IPS-NIHi7 (cell line): ENCODE measurements at regions not wholly inside any gene's neighbourhood (a gene's known extent, or its start where the extent isn't known, plus 50 kb on each side); places are given as distances from the start of the nearest gene placed in this dataset.

Experiments
- DNase-seq: peaks from one replicate; pipeline ENCODE4 v3.0.0; 2012; ENCODE audit warnings: mixed read lengths; ENCODE audit errors: extremely low spot score

DNA sequence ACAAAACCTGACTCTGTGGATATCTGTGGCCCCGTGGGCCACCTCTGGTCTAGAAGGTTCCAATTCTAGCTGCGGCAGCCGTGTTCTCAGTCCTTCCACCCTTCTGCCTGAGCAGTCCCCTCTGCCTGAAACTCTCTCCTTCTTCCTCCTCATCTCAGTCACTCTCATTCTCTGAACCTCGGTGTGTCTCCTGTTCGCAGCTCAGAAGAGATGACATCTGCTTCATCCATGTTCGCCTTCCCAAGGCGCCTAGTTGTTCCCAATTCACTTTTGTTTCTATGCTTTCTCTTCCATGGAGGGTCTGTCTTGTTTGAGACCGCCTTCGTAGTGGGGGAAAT is 95.5 kb downstream of the CEBPB start:
- no peak for DNase-seq

DNA sequence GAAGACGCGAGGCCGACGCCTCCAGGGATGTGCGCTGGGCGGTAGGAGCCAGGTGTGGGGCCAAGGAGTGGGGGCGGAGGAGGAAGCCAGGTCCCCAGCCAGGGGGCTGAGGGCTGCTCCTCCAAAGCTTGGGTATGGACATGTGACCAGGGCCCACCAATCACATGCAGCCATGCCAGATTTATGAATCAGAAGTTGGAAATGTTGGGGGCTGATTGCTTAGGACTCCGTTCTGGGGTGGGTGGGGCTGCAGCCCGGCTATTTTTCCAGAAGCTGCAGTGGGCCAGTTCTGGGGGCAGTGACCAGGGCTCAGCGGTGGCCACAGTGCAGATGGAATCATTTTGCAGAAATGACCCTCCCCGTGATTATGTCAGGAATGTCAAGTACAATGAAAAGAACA is 96.0 kb downstream of the CEBPB start:
- DNase-seq = peak; percentile 69

DNA sequence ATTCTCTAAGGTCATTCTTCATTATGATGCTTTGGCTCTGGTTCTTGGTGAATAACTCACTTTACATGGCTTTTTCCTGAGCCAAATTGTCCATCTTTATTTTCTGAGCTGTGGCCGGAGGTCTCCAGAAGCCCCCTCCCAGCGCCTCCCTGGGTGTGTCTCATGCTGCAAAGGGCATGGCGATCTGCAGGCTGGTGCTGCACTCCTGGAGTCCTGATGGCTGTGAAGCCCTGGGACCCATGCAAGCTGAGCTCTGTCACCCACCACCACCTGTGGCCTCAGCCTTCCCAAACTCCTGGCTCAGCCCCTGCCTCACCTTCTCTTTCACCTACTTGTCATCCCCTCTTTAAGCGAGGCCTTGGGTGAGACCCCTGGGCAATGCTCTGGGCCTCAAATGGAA is 96.9 kb downstream of the CEBPB start:
- DNase-seq = no peak

DNA sequence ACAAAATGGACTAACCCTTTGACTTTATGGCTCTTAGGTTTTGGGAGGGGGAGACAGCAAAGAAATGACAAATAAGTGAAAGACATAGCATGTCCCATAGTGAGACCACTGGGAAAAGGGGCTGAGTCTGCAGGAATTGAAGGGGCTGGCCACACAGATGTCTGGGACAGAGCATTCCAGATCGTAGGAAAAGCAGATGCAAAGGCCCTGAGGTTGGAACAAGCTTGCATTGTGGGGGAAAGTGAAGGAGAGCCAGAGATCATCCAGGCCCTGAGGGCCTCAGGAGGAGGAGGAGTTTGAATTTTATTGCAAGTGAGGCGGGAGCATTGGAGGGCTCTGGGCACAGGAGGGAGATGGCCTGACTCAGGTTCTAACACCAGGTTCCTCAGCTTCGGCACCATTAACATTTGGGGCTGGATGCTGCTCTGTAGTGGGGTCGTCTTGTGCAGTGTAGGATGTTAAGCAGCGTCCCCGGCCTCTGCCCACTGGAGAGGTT is 97.5 kb downstream of the CEBPB start:
- DNase-seq = no peak

DNA sequence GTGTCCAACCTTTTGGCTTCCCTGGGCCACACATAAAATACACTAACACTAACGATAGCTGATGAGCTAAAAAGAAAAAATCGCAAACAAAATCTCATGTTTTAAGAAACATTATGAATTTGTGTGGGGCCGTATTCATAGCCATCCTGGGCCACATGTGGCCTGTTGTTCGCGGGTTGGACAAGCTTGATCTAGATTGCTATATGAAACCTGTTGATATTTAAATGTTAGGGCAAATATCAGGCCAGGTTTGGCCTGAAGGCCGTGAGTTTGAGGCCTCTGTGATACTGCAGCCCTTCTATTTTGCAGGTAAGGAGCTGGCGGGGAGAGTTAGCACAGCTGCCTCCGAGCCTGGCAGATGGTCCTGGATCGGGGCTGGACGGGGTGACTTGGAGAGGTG is 99.0 kb downstream of the CEBPB start:
- DNase-seq = no peak

DNA sequence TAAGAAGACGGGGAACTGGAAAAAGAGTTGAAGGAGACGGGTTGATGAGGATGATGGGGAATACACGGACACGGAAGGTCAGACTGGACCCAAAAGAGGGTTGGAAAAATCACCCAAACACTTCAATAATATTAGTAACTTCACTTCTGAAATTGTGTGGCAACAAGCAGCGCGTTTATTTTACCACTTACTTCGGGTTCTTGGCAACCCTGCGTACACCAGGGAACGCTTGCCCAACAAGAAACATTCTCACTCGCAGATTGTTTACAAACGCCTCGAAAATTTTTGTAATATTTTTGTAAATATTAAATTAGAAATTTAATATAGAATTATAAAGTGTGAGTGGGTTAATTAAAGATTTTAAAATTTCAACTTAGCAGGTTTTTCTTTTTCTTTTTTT is 99.5 kb downstream of the CEBPB start:
- no peak for DNase-seq

DNA sequence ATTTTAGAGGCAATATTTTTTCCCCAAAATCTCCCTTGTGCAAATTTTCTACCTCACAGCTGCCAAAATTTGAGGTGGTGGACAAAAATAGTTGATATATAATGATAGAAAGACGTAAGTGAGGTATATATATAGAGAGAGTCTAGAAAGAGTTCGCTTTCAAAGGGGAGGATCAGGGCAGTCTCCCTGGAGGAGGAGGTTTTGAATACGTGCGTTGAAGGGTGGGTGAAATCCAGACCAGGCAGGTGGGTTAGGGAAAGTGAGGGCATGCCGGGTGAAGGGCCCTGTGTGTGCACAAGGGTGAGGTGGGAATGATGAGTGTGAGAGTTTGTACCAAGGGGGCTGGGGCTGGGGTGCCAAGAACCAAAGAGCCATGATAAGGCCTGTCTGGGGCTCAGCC is 100.2 kb downstream of the CEBPB start:
- no peak for DNase-seq

DNA sequence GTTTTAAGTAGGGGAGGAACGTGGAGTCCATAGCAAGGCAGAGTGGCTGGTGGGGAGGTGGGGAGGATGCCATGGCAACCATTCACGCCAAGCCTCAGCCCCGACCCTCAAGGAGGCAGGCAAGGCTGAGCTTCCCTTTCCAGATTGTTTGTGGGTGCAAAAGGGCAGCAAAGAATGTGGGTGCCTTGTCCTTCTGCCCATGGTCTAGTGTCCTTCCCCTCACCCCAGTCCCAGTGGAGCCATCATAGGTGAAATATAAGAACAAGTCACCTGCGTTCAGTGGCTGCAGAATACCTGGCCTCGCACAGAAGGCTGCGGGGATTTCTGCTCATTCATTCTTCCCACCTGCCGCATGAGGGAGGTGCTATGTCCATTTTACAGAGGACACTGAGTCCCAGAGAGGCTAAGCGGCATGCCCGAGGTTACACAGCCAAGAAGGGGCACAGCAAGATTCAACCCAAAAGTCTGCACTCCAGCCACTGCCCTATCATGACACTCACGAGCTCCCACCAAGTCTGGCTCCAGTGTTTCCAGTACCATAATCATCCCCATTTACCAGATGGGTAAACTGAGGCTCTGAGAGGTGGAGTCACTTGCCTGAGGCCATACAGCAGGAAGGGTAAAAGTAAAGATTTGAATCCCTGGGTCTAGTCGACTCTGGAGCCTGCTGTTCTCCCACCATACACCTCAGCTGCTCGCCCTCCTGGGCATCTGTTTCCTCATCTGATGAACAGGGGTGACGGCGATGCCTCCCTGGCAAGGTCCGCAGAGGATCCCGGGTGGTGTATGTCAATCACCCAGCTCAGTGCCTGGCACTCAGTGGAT is 100.8 kb downstream of the CEBPB start:
- DNase-seq = no peak

DNA sequence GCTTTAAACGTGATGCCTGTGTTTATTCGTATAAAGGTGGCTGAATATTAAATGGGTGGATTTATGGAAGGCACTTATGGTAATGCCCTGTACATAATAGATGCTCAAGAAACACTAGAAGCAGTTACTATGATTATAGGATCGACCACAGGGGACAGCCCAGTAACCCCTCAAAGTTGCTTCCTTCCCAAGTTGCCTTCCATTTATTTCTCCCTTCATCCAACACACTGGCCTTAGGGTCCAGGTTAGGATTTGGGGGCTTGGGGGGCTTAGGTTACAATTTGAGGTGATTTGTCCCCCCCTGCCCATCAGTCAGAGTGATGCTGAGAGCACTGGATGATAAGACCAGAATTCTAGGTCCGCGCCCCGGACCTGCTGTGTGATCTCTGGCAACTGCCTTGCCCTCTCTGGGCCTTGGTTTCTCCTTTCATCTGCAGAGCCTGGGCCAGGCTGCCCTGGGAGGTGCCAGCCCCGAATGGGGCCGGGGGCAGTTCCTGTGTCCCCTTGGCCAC is 101.5 kb downstream of the CEBPB start:
- DNase-seq = no peak

DNA sequence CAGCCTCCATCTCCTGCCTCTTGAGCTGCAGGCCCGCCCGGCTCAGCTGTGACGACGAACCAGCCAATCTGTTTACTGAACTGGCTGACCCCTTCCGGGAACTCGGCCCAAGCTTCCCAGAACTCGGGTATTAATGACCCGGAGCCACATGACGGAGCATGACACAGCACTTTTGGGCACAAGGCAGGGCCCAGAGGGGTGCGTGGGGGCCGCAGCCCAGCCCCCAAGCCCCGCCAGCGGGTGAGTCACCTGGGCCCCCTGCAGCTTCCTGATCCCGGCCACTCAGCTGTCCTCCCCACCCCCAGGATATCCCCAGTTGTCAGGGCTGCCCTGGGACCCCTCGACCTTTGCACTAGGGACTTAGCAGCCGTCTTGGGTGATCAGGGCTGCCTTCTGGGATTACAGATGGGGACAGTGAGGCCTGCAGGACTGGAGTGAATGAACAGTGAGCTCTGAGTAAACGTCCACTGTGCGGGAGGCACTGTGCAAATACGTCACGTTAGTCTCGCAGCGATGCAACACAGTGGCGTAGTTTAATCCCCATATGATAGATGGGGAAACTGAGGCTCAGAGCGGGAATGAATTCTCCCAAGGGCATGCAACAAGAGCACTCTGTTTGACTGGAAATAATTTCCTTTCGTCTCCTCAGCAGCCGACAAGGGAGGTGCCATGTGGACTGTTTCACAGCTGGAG is 102.1 kb downstream of the CEBPB start:
- peak; percentile 72 for DNase-seq

DNA sequence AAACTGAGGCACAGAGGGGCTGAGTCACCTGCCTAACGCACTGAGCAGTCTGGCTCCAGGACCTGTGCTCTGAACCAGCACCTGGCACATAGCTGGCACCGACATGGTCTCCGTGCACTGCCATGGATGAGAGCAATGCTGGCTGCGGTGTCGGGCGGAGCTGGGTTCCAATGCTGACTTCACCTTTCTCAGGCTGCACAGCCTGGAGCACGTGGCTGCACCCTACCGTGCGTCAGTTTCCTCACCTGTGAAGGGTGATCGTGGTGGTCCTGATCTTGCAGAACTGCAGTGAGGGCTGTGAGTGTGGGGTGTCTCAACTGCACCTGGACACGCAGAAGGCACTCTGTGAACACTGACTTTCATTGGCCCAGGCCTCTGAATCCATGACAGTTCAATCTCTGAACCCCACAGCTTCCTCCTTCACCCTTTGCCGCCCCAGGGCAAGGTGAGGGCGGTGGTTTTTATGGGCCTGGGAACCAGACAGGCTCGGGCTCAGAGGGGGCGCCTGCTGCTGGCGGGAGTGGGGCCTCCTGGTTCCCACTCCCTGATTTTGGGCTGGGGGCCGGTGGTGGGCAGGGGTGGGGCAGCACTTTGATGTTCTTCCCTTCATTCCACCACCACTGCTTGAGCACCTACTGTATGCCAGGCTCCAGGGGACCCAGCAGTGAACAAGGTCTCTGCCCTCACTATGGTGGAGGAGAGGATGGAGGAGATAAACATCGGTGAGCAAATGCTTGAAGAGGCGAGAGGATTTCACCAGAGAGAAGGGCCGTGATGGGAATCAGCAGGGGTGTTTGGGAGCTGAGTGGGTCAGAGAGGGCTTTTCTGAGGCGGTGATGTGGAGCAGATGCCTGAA is 102.9 kb downstream of the CEBPB start:
- DNase-seq = no peak

DNA sequence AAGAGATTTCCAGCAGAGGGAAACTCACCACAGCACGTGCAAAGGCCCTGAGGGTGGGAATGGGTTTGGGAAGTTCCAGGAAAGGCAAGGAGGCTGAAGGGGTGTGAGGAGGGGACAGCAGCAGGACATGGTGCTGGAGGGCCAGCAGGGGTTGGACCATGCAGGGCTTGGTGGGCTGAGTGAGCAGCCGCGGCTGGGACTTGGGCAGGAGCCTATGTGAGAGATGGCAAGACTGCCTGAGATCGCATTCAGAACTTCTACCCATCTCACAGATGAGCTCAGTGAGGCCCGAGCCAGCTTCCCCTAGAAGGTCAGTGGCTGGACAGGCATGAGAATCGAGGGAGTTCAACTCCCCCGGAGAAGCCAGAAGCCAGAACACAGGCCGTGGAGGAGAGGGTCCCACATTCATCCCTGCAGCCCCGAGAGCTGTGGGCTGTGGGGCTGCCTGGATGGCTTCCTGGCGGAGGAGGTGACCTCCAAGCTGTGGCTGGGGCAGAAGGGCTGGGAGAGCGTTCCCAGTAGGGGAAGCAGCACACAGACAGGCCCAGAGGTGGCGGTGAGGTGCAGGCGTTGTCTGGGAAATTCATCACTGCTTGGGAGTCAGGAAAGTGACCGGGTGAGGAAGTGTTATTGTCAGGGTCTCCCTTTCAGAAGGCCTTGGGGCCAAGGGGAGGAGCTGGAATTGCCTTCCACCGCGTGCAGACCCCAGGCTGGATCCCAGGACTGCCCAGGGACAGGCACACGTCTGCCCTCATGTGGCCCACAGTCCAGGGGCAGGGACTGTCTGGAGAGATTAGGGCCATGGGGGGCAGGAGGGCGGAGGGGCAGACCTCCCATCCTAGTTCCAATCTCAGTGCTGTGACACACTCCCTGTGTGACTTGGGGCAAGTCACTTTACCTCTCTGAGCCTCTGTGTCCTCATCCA is 103.8 kb downstream of the CEBPB start:
- DNase-seq = peak; percentile 49

DNA sequence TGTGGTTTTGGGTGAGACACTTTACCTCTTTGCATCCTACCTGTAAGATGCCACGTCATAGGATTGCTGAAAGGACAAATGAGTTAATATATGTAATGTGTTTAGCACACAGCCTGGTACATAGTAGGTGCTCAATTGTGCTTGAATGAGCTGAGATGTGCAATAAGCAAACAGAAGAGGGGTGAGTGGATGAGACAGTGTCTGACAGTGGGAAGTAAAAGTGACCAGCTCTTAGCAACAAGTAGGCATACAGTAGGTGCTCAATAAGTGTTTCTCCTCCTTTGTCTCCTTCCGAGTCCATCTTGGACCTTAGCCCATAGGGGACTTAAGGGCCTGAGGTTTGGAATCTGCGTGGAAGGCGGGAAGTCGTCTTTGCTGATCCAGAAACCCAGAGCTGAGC is 104.7 kb downstream of the CEBPB start:
- DNase-seq = no peak

DNA sequence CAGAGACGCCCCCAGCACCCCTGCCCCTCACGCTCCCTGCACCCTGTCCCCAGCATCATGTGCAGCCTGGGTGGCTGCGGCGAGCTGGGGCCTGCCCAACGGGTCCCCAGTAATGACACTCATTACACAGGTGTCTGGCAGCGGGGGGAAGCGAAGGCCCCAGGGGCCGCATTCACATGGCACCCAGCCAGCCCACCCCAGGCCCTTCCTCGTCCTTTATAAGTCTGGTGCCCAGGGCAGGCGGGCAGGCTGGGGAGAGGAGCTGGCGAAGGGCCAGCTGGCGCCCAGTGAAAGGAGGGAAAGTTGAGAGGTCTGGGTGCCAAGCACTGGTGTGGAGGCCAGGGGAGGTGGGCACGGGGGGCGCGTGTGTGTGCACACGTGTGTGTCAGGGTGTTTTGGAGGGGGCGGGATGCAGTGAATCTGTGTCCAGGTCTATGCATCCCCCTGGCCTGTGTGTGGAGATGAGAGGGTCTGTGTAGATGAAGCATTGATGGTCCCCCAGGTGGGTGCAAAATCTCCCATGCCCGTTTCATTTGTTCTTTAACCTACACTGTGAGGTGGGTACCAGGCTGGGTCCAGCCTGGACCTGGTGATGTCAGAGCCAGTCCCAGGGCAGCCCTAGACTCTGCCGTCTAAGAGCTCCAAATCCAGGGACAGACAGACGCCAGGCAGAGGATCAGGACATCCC is 105.3 kb downstream of the CEBPB start:
- no peak for DNase-seq

DNA sequence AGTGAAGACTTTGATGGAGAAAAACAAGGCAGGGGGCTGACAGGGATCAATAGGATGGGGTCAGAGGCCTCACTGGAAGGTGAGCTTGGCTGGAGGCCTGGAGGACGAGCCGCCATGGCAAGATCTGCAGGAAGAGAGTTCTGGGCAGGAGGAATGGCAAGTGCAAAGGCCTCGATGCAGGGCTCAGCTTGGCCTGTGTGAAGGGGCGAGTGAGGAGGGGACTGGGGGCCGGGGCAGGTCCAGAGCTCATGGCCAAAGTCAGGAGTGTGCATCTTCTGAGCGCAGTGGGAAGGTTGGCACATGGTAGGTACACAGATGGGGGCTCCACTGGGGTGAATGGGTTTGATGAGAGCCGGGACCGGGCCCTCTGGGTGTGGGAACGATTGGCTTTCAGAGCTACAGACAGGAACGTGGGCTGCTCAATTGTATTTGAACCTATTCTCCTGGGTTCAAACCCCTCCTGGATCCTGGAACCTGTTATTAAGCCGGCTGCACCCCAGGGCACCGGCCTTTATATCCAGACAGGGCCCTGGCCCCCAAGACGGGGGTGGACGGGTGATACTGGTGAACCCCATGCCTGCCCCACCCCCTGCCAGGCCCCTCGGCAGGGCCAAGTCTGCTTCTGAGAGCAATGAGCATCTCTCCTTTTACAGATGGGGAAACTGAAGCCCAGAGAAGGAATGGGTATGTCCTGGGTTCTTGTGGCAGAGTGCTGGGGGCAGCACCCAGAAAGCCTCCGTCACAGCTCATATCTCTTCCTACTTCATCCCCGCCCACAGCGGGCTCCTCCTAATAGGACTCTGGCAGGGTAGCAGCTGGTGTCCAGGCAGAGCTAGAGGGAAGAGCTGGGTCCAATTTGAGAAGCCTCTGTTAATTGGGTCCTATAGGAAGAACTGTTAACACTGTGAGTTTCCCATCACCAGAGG is 106.1 kb downstream of the CEBPB start:
- DNase-seq = no peak

DNA sequence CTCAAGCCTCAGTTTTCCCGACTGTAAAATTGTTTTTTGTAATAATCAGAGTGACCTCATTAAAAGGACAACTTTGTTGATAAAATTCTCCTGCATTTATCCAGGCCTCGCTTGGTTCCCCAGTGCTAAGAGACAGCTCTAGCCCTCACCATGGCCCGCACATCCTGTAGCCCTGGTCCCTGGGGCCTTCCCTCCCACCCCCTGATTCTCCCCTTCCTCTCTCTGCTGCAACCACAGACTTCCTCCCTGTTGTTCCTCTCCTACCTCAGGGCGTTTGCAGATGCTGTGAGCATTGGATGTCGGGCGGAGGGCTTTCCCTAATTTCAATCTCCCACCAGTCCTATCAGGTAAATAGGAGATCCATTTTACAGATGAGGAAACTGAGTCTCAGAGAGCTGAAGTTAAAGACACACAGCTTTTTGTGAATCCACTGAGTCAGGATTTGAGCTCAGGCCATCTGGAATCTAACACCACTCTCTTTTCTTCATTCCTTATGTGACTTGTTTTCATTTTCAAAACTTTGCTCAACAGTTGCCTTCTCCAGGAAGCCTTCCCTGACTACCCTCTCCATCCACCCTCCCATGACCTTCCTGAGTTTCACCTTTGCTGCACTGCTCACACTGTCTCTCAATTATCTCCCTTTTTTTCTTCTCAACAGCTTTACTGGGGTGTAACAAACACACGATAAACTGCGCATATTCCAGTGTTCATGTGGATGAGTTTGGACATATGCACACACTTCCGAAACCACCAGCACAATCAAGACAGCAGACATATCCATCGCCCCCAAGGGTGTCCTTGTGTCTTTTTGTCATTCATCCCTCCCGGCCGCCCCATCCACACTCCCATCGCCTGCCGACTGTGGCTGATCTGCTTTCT is 107.1 kb downstream of the CEBPB start:
- DNase-seq = no peak

DNA sequence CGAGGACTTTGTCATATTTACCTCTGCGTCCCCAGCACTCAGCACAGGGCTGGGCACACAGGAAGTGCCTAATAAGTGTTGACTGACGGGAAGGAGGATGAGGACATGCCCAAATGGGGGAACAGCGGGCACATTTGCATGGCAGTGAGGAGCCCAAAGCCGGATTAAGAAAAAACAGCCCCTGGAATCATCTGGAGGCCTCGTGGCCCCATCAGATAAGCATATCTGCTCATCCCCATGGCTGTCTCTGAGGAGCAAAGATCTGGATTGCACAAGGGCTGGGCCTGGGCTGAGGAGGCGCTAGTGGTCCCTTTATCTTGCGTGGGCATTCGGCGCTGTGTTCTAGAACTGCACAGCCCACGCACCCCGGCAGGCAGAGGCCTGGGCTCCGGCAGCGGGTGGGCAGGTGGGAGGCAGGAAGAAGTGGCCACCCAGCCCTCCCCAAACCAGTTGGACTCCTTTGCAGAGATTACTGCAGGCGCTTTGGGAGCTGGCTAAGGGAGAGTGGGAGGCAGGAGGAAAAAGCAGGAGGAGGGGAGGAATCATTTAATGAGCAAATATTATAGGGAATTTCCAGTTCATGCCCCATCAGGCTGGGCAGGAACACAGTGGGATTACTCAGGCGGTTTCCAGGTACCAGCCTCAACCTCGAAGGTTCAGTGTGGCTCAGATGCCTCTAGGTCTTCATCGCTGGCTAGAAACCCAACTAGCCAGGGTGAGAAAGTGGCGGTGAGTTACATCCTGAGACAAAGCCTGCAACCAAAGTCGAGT is 108.1 kb downstream of the CEBPB start:
- no peak for DNase-seq

DNA sequence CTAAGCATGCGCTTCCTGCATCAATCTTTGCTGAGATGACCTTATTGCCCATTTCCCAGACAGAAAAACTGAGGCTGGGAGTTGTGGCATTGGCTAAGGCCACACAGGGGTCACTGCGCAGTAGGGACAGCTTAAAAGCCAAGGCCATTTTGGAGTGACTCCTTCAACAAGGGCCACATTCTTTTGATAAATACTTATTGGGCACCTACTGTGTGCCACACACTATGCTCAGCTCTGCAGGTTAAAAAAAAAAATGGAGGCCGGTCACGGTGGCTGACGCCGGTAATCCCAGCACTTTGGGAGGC is 108.6 kb downstream of the CEBPB start:
- DNase-seq = no peak
